GM12892 (cell line): ENCODE measurements at regions not wholly inside any gene's neighbourhood (a gene's known extent, or its start where the extent isn't known, plus 50 kb on each side); places are given as distances from the start of the nearest gene placed in this dataset.

Experiments used
- DNase-seq: peaks from one replicate; pipeline ENCODE4 v3.0.0; 2011; ENCODE audit not compliant: insufficient read length
- FAIRE-seq: peaks from 2 replicates; lab custom pipeline; 2011; peaks lifted over from hg19 to GRCh38; lab: Jason Lieb, UNC
- POLR2A ChIP-seq: IDR thresholded peaks from 2 replicates; pipeline ENCODE4 v1.6.1; 2011; ENCODE audit warnings: low read depth, low read length, control low read depth
- POLR2AphosphoS5 ChIP-seq: IDR thresholded peaks from 2 replicates; pipeline ENCODE4 v1.6.1; 2011; ENCODE audit warnings: low read depth, low read length, control low read depth
- TAF1 ChIP-seq: IDR thresholded peaks from 2 replicates; pipeline ENCODE4 v1.6.1; 2011; ENCODE audit warnings: low read depth, mild to moderate bottlenecking, control low read depth, low read length, borderline replicate concordance

DNA sequence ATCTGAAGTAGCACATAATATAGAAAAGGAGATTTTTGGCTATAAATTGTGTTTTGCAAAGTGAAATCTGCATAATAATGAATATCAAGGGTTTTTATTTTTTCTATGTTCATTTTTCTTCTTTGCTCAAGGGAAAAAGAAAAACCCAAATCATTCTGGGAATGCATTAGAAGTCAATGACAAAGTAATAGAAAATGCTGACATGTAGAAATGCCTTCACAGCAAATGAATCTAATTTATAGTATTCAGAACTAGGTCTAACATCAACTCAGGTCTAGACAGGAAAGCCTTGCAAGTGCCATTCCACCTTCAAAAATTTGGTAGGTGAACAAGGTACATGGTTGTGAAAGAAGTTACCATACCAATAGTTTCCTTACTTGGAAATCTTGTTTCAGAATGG, 831.5 kb upstream of the CELF4 start:
- no peak for FAIRE-seq
- no peak for TF ChIP-seq TAF1
- no peak for TF ChIP-seq POLR2A
- DNase-seq = no peak

GRCh38 chr18:38386146-38386545, 820.5 kb upstream of the CELF4 start:
- FAIRE-seq (no peak), DNase-seq (no peak)
- no peak for TF ChIP-seq POLR2AphosphoS5
- no peak for TF ChIP-seq TAF1

- DNase-seq (no peak), FAIRE-seq (no peak)
- TF ChIP-seq TAF1 = no peak
- no peak for TF ChIP-seq POLR2AphosphoS5
- TF ChIP-seq POLR2A = no peak
Observed at GRCh38 chr18:38369772-38370690, 804.4 kb upstream of the CELF4 start.

DNA sequence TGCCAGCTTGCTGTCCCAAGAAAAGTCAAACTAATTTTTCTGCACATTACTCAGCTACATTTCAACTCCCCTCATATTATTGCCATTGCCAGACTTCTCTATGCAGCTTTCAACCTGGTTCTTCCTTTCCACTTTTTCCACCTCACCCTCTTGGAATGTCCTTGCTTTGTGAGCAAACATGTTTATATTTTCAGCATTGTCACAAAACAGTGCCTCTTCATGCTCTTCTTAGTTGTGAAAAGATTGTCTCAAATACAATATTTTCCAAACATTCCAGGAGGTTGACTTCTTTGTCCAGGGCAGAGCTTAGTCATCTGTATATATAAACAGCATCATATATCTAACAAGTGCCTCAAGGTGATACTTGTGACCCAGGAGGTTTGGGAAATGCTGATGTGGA, 803.3 kb upstream of the CELF4 start:
- DNase-seq = no peak
- FAIRE-seq = no peak
- no peak for TF ChIP-seq TAF1
- TF ChIP-seq POLR2AphosphoS5 = no peak
- no peak for TF ChIP-seq POLR2A

DNA sequence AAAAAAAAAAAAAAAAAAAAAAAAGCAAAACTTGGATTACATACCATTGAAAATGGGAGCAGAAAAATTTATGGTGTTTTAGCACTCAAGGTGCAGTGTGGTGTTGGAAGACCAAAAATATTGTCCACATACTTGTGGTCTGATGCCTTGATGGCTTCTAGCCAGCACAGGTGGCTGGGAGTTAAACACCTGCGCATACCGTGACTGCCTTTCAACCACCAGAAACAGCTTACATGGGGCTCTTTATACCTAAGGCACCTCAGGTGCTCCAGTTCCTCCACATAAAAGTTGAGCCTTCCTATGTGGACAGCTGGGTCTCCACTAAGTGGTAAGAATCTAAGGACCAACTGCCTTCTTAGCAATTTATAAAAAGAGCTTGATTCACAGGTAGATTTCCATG, 802.6 kb upstream of the CELF4 start:
- no peak for TF ChIP-seq POLR2AphosphoS5
- TF ChIP-seq POLR2A = no peak
- TF ChIP-seq TAF1 = no peak
- no peak for DNase-seq
- FAIRE-seq = no peak

DNA sequence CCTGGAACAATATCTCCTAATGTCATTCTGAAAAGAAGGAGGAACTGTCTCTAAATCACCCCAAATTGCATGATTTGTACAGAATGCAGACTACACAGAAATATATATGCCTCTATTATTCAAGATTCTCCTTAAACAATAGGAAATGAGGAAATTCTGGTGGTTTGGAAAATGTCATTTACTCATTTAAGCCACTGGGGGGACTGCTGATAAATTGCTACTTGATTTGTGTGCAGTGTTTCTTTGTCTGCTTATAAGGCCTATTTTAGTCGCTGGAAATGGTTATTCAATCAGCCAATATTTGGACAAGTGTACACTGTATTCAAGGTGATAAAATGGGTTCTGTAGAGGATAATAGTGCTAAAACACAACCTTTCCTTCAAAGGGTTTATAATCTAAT, 801.9 kb upstream of the CELF4 start:
- TF ChIP-seq TAF1 = no peak
- TF ChIP-seq POLR2A = no peak
- TF ChIP-seq POLR2AphosphoS5 = no peak
- FAIRE-seq (no peak), DNase-seq (no peak)

DNA sequence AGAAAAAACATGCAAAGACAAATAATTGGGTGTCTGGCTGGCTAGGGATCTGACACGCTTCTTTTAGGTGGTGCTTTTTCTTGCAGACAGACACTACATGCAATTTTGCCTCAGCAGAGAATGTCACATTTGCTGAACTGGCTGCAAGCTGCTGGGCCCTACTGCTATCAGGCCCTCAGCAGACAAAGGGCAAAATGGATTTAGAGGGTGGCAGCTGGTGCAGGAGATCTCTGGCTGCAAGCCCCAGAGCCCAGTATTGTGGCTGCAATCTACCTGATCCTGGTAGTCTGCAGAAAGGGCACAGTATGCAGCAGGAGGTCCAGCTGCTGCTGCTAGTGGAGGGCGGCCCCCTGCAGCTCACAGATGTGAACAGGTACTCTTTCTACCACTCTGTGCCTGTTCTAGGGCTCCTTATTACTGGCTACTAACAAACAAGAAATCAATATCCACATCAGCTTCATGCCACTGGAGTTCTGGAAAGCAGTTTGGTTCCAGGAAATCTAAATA, 796.7 kb upstream of the CELF4 start:
- TF ChIP-seq POLR2AphosphoS5 = no peak
- no peak for TF ChIP-seq POLR2A
- no peak for TF ChIP-seq TAF1
- FAIRE-seq = no peak
- DNase-seq = no peak

- TF ChIP-seq POLR2A (no peak), TAF1 (no peak), POLR2AphosphoS5 (no peak)
- DNase-seq (no peak), FAIRE-seq (no peak)
Observed at GRCh38 chr18:38358805-38359657, 793.4 kb upstream of the CELF4 start.

GRCh38 chr18:38353149-38353548, 787.6 kb upstream of the CELF4 start:
- DNase-seq (no peak), FAIRE-seq (no peak)
- TF ChIP-seq TAF1 (no peak), POLR2A (no peak), POLR2AphosphoS5 (no peak)

DNA sequence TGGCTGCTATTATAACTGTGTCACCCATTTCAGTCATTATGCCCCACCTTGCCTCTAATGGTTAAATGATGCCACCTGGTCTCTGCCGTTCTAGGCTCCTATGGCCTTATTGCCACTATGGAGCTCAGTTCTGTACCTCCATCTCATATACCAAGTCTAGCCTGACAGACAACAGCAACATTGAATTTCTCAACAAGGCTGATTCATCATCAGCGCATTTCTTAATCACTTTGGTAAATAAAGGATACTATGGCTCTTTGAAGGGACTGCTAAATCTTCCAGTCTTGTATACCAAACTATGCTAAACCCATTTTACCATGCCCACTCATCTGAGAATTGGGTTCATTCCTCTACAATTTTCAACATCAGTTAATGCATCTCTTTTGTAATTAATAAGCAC, 784.5 kb upstream of the CELF4 start:
- FAIRE-seq = no peak
- no peak for TF ChIP-seq POLR2A
- no peak for TF ChIP-seq TAF1
- no peak for TF ChIP-seq POLR2AphosphoS5
- DNase-seq = no peak

DNA sequence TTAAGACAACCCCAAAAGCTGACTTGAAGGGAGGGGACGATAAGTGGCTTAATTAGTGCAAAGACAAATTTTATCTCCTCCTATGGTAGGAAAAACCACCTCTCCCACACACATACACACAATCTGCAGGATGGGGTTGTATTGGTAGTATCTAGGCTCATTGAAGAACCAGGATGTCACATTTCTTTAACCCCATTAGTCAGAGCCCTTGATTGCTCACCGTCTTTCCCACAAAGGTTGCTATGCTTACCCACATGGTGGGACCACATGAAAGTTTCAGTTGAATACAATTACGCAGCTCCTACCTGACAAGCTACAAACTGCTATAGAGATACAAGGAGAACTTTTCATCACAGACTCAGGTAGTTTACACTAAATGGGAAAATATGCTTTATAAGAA, 765.0 kb upstream of the CELF4 start:
- FAIRE-seq = no peak
- no peak for TF ChIP-seq POLR2AphosphoS5
- TF ChIP-seq TAF1 = no peak
- TF ChIP-seq POLR2A = no peak
- no peak for DNase-seq
